ENCODE measurements at regions not wholly inside any gene's neighbourhood (a gene's known extent, or its start where the extent isn't known, plus 50 kb on each side); places are given as distances from the start of the nearest gene placed in this dataset.

DNA sequence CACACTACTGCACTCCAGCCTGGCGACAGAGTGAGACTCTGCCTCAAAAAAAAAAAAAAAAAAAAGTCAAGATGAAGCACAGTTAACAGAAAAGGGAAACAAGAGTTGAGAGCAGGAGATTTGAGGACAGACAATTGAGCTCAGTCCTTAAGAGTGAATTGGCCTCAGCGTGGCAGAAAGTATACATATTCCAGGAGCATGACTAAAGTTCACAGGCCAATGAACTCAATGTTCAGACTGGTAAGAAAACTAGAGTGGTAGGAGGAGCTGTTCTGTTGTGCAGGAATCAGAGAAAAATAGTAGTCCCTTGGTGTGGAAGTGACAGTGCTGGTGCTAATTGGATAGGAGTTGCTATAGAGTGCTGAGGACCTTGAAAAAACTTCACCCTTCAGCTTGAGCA, 60.0 kb downstream of the NRN1 start:
- TF ChIP-seq, protein P1, sequence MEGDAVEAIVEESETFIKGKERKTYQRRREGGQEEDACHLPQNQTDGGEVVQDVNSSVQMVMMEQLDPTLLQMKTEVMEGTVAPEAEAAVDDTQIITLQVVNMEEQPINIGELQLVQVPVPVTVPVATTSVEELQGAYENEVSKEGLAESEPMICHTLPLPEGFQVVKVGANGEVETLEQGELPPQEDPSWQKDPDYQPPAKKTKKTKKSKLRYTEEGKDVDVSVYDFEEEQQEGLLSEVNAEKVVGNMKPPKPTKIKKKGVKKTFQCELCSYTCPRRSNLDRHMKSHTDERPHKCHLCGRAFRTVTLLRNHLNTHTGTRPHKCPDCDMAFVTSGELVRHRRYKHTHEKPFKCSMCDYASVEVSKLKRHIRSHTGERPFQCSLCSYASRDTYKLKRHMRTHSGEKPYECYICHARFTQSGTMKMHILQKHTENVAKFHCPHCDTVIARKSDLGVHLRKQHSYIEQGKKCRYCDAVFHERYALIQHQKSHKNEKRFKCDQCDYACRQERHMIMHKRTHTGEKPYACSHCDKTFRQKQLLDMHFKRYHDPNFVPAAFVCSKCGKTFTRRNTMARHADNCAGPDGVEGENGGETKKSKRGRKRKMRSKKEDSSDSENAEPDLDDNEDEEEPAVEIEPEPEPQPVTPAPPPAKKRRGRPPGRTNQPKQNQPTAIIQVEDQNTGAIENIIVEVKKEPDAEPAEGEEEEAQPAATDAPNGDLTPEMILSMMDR (IDR thresholded peaks at IDR 0.05), result no peak
- no peak for DNase-seq
- H3K27ac Mint-ChIP-seq, result no peak overlapping the region
- peaks cover 6% of the 10 kb centered on the region for H3K36me3 Mint-ChIP-seq (ENCODE audit: low read depth)
- H3K27me3 Mint-ChIP-seq (ENCODE audit: low read depth, poor library complexity), result peaks cover 12% of the 10 kb centered on the region
- H3K4me3 Mint-ChIP-seq, result no peak overlapping the region
- peaks cover 37% of the 10 kb centered on the region for H3K9me3 Mint-ChIP-seq
- H3K4me1 Mint-ChIP-seq, result no peaks in the 10 kb centered on the region

DNA sequence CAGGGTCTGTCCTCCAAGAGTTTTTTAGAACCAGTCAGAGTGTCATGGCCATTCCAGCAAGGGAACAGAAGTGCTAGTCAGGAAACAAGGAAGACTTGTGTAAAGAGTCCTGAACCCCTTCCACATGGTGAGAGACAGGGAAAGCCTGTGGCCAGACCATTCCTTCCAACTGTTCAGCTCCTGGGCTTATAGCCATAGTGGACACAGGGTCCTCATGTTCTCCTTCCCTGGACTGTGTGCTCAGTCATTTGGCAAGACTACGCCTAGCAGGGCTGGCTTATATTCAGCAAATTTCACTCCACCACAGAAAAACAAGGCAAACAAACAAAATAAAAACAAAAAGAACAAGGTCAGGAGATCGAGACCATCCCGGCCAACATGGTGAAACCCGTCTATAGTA, 60.5 kb downstream of the NRN1 start:
- Mint-ChIP-seq H3K4me3 (no peak overlapping the region), H3K9me3 (peaks cover 39% of the 10 kb centered on the region), H3K27ac (no peak overlapping the region), H3K27me3 (ENCODE audit: low read depth, poor library complexity) (peaks cover 12% of the 10 kb centered on the region), H3K36me3 (ENCODE audit: low read depth) (peaks cover 6% of the 10 kb centered on the region), H3K4me1 (no peaks in the 10 kb centered on the region)
- DNase-seq, result no peak
- TF ChIP-seq, protein P1 (IDR thresholded peaks at IDR 0.05), result no peak

DNA sequence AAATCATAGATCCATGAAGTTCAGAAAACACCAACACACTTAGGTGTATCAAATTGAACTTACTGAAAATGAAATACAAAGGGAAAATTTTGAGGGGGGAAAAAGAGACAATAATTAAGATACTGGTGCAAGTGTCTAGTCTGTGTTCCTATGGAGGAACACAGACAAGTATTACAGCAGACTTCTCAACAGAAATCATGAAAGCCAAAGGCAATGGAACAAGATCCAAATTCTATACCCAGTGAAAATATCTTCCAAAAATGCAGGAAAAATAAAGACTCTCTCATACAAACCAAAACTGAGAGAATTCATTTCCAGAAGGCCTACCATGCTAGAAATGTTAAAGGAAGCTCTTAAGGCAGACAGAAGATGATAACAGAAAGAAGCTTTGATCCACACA, 63.1 kb downstream of the NRN1 start:
- H3K27ac Mint-ChIP-seq, result no peak overlapping the region
- no peaks in the 10 kb centered on the region for H3K4me1 Mint-ChIP-seq
- no peak overlapping the region for H3K4me3 Mint-ChIP-seq

DNA sequence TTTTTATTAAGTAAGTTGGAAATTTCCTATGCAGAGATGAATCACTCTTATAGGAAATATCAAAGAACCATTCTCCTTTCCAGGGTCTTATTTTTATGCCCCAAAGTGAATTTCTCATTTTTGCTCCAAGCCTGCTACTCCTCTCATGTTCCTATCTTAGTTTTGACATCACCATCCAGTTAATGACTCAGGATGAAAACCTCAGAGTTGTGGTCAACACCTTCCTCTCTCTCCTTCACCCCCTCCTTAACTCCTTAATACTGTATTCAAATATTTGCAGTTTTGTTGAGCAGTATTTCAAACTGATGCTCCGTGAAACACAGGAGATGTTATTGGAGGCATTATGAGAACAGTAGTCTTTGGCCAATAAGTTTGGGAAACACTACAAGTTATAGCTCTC, 64.1 kb downstream of the NRN1 start:
- H3K4me3 Mint-ChIP-seq, result no peak overlapping the region
- no peak for DNase-seq
- no peak overlapping the region for H3K27ac Mint-ChIP-seq
- H3K4me1 Mint-ChIP-seq, result peaks cover 2% of the 10 kb centered on the region
- peaks cover 6% of the 10 kb centered on the region for H3K36me3 Mint-ChIP-seq (ENCODE audit: low read depth)
- H3K27me3 Mint-ChIP-seq (ENCODE audit: low read depth, poor library complexity), result peaks cover 6% of the 10 kb centered on the region
- peaks cover 45% of the 10 kb centered on the region for H3K9me3 Mint-ChIP-seq
- TF ChIP-seq, protein P1 (IDR thresholded peaks at IDR 0.05), result no peak

More for the DNA sequence above, 63.1 kb downstream of the NRN1 start:
- peaks cover 6% of the 10 kb centered on the region for H3K36me3 Mint-ChIP-seq (ENCODE audit: low read depth)
- H3K27me3 Mint-ChIP-seq (ENCODE audit: low read depth, poor library complexity), result peaks cover 7% of the 10 kb centered on the region
- DNase-seq, result no peak
- TF ChIP-seq, protein P1 (IDR thresholded peaks at IDR 0.05), result no peak
- peaks cover 45% of the 10 kb centered on the region for H3K9me3 Mint-ChIP-seq

DNA sequence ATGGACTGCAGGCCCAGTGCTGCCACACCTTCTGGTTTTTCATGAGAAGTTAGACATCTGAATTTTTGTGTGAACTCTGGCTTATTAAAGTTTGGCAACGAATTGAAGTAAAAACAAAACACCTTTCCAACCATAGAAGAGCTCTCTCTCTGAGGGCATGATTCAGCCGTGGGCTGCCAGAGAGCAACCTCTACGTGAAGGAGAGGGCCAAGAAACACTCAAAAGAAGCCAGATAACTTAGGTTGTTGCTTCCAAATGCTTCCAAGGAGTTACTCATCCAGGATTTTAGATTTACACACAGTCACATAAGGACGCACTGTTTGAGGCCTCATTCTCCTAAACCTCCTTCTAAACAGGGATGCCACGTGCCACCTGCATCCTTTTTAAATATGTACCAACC, 65.5 kb downstream of the NRN1 start:
- Mint-ChIP-seq H3K9me3 (peaks cover 45% of the 10 kb centered on the region), H3K27me3 (ENCODE audit: low read depth, poor library complexity) (peaks cover 5% of the 10 kb centered on the region), H3K4me3 (no peak overlapping the region), H3K27ac (no peak overlapping the region), H3K36me3 (ENCODE audit: low read depth) (peaks cover 6% of the 10 kb centered on the region), H3K4me1 (peaks cover 13% of the 10 kb centered on the region)
- no peak for DNase-seq
- TF ChIP-seq, protein P1 (IDR thresholded peaks at IDR 0.05), result no peak

DNA sequence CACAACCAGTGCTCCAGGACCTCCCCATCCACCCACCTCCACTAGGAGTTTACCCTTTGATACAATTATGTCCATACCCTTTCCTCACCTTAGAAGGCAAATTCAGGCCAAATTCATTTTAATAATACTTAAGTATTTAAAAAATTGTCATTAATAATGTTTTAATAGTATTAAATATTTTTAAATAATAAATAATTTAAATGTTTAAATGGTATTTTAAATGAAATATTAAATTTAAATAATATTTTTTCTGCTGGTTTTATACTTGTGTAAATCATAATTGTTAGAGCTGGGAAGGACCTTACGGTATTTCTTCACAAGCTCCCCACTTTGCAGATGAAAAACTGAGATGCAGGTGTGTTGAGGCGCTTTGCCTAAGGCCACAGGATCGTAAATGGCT, 67.8 kb downstream of the NRN1 start:
- no peak overlapping the region for H3K27ac Mint-ChIP-seq
- TF ChIP-seq, protein P1 (IDR thresholded peaks at IDR 0.05), result no peak
- peaks cover 9% of the 10 kb centered on the region for H3K36me3 Mint-ChIP-seq (ENCODE audit: low read depth)
- peaks cover 35% of the 10 kb centered on the region for H3K9me3 Mint-ChIP-seq
- H3K4me1 Mint-ChIP-seq, result peaks cover 29% of the 10 kb centered on the region
- peaks cover 5% of the 10 kb centered on the region for H3K27me3 Mint-ChIP-seq (ENCODE audit: low read depth, poor library complexity)
- DNase-seq, result no peak
- no peak overlapping the region for H3K4me3 Mint-ChIP-seq

Measured in nephron progenitor cell (in vitro differentiated cells).